ENCODE measurements at regions not wholly inside any gene's neighbourhood (a gene's known extent, or its start where the extent isn't known, plus 50 kb on each side); places are given as distances from the start of the nearest gene placed in this dataset.

- TF ChIP-seq, protein P1, sequence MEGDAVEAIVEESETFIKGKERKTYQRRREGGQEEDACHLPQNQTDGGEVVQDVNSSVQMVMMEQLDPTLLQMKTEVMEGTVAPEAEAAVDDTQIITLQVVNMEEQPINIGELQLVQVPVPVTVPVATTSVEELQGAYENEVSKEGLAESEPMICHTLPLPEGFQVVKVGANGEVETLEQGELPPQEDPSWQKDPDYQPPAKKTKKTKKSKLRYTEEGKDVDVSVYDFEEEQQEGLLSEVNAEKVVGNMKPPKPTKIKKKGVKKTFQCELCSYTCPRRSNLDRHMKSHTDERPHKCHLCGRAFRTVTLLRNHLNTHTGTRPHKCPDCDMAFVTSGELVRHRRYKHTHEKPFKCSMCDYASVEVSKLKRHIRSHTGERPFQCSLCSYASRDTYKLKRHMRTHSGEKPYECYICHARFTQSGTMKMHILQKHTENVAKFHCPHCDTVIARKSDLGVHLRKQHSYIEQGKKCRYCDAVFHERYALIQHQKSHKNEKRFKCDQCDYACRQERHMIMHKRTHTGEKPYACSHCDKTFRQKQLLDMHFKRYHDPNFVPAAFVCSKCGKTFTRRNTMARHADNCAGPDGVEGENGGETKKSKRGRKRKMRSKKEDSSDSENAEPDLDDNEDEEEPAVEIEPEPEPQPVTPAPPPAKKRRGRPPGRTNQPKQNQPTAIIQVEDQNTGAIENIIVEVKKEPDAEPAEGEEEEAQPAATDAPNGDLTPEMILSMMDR (IDR thresholded peaks at IDR 0.05): no peak
- TF ChIP-seq POLR2A (IDR thresholded peaks at IDR 0.05; ENCODE audit: low read depth): no peak
- no peak for TF ChIP-seq POLR2AphosphoS5 (IDR thresholded peaks at IDR 0.05)
- TF ChIP-seq EP300 (IDR thresholded peaks at IDR 0.05): no peak
Observed at GRCh38 chr3:186467969-186468368, 76.2 kb downstream of the CRYGS start.
